HepG2 (cell line): ENCODE measurements at regions not wholly inside any gene's neighbourhood (a gene's known extent, or its start where the extent isn't known, plus 50 kb on each side); places are given as distances from the start of the nearest gene placed in this dataset.
"Not testable (repeated sequence)": the region's sequence is repeated elsewhere in the genome, so short reads cannot be mapped to it uniquely, and the experiment has no call there.

Experiments
- ATF7 ChIP-seq, 2 experiments: fragments of 450-650 bp in 1 of 2; sonication (generic) in 1 of 2; formaldehyde crosslinking in 1 of 2; IDR thresholded peaks; 2 replicates each; pipeline versions ENCODE4 v1.4.0 to v1.6.1; 2016 to 2020; ENCODE audit warnings: antibody characterized with exemption in 1 of 2, mild to moderate bottlenecking in 1 of 2, missing genetic modification reagents in 1 of 2
- EHMT2 ChIP-seq: fragments of 200-600 bp; sonication (generic); IDR thresholded peaks from 2 replicates; pipeline ENCODE4 v1.7.0; 2017; ENCODE audit warnings: antibody characterized with exemption, low read depth, low read length, borderline replicate concordance
- GATAD2A ChIP-seq: IDR thresholded peaks from 2 replicates; pipeline ENCODE4 v1.6.1; 2016
- KDM5A ChIP-seq: fragments of 200-600 bp; sonication (generic); IDR thresholded peaks from 2 replicates; pipeline ENCODE4 v1.7.0; 2018; ENCODE audit warnings: antibody characterized with exemption, mild to moderate bottlenecking, low read length, borderline replicate concordance
- NR2F2 ChIP-seq: IDR thresholded peaks from 2 replicates; pipeline ENCODE4 v1.6.1; 2012; ENCODE audit warnings: low read depth, inconsistent platforms, borderline replicate concordance
- RAD21 ChIP-seq: fragments of 450-650 bp; formaldehyde crosslinking; IDR thresholded peaks from 2 replicates; pipeline ENCODE4 v1.5.0; 2020; ENCODE audit warnings: mild to moderate bottlenecking
- ZNF121 ChIP-seq: sonication (generic); formaldehyde crosslinking; IDR thresholded peaks from 2 replicates; pipeline ENCODE4 v1.5.0; 2020; ENCODE audit warnings: mild to moderate bottlenecking, missing genetic modification reagents
- ZNF263 ChIP-seq: sonication (generic); formaldehyde crosslinking; IDR thresholded peaks from 2 replicates; pipeline ENCODE4 v1.4.0; 2020; ENCODE audit warnings: missing genetic modification reagents
- TF ChIP-seq, protein P1 (sequence below): sonication (generic); formaldehyde crosslinking; IDR thresholded peaks from 2 replicates; pipeline ENCODE4 v1.5.1; 2020; ENCODE audit warnings: mild to moderate bottlenecking, missing genetic modification reagents, borderline replicate concordance
- TF ChIP-seq, protein P2 (sequence below): sonication (generic); formaldehyde crosslinking; IDR thresholded peaks from 2 replicates; pipeline ENCODE4 v1.4.0; 2020; ENCODE audit warnings: missing genetic modification reagents
- TF ChIP-seq, protein P3 (sequence below): sonication (generic); formaldehyde crosslinking; IDR thresholded peaks from 2 replicates; pipeline ENCODE4 v1.4.0; 2020; ENCODE audit warnings: missing genetic modification reagents
- TF ChIP-seq, protein P4 (sequence below): sonication (generic); formaldehyde crosslinking; IDR thresholded peaks from 2 replicates; pipeline ENCODE4 v1.4.0; 2020; ENCODE audit warnings: mild to moderate bottlenecking, missing genetic modification reagents, borderline replicate concordance
- TF ChIP-seq, protein P5 (sequence below): sonication (generic); formaldehyde crosslinking; IDR thresholded peaks from 2 replicates; pipeline ENCODE4 v1.4.0; 2020; ENCODE audit warnings: missing genetic modification reagents
- TF ChIP-seq, protein P6 (sequence below): sonication (generic); formaldehyde crosslinking; IDR thresholded peaks from 2 replicates; pipeline ENCODE4 v1.5.0; 2020; ENCODE audit warnings: mild to moderate bottlenecking, missing genetic modification reagents, moderate library complexity

DNA sequence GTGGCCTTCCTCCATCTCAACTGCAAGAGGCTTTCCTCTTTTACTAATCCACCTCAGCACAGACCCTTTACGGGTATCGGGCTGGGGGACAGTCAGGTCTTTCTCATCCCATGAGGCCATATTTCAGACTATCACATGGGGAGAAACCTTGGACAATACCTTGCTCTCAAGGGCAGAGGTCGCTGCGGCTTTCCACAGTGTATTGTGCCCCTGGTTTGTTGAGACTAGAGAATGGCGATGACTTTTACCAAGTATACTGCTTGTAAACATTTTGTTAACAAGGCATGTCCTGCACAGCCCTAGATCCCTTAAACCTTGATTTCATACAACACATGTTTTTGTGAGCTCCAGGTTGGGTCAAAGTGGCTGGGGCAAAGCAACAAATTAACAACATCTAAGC is 220.2 kb downstream of the ADRA2C start:
- TF ChIP-seq ZNF263 (CRISPR knock-in tag); ZNF121 (CRISPR knock-in tag); EHMT2; ATF7 (IDR thresholded peaks at IDR 0.05); ATF7 (CRISPR knock-in tag; IDR thresholded peaks at IDR 0.05); KDM5A; GATAD2A (CRISPR knock-in tag); NR2F2: not testable (repeated sequence)
- TF ChIP-seq, protein P1, sequence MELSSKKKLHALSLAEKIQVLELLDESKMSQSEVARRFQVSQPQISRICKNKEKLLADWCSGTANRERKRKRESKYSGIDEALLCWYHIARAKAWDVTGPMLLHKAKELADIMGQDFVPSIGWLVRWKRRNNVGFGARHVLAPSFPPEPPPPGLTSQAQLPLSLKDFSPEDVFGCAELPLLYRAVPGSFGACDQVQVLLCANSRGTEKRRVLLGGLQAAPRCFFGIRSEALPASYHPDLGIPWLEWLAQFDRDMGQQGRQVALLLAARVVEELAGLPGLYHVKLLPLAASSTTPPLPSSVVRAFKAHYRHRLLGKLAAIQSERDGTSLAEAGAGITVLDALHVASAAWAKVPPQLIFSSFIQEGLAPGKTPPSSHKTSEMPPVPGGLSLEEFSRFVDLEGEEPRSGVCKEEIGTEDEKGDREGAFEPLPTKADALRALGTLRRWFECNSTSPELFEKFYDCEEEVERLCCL (CRISPR knock-in tag), result not testable (repeated sequence)
- TF ChIP-seq, protein P2, sequence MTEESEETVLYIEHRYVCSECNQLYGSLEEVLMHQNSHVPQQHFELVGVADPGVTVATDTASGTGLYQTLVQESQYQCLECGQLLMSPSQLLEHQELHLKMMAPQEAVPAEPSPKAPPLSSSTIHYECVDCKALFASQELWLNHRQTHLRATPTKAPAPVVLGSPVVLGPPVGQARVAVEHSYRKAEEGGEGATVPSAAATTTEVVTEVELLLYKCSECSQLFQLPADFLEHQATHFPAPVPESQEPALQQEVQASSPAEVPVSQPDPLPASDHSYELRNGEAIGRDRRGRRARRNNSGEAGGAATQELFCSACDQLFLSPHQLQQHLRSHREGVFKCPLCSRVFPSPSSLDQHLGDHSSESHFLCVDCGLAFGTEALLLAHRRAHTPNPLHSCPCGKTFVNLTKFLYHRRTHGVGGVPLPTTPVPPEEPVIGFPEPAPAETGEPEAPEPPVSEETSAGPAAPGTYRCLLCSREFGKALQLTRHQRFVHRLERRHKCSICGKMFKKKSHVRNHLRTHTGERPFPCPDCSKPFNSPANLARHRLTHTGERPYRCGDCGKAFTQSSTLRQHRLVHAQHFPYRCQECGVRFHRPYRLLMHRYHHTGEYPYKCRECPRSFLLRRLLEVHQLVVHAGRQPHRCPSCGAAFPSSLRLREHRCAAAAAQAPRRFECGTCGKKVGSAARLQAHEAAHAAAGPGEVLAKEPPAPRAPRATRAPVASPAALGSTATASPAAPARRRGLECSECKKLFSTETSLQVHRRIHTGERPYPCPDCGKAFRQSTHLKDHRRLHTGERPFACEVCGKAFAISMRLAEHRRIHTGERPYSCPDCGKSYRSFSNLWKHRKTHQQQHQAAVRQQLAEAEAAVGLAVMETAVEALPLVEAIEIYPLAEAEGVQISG (CRISPR knock-in tag), result not testable (repeated sequence)
- TF ChIP-seq, protein P3, sequence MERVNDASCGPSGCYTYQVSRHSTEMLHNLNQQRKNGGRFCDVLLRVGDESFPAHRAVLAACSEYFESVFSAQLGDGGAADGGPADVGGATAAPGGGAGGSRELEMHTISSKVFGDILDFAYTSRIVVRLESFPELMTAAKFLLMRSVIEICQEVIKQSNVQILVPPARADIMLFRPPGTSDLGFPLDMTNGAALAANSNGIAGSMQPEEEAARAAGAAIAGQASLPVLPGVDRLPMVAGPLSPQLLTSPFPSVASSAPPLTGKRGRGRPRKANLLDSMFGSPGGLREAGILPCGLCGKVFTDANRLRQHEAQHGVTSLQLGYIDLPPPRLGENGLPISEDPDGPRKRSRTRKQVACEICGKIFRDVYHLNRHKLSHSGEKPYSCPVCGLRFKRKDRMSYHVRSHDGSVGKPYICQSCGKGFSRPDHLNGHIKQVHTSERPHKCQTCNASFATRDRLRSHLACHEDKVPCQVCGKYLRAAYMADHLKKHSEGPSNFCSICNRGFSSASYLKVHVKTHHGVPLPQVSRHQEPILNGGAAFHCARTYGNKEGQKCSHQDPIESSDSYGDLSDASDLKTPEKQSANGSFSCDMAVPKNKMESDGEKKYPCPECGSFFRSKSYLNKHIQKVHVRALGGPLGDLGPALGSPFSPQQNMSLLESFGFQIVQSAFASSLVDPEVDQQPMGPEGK, result not testable (repeated sequence)
- TF ChIP-seq, protein P4, sequence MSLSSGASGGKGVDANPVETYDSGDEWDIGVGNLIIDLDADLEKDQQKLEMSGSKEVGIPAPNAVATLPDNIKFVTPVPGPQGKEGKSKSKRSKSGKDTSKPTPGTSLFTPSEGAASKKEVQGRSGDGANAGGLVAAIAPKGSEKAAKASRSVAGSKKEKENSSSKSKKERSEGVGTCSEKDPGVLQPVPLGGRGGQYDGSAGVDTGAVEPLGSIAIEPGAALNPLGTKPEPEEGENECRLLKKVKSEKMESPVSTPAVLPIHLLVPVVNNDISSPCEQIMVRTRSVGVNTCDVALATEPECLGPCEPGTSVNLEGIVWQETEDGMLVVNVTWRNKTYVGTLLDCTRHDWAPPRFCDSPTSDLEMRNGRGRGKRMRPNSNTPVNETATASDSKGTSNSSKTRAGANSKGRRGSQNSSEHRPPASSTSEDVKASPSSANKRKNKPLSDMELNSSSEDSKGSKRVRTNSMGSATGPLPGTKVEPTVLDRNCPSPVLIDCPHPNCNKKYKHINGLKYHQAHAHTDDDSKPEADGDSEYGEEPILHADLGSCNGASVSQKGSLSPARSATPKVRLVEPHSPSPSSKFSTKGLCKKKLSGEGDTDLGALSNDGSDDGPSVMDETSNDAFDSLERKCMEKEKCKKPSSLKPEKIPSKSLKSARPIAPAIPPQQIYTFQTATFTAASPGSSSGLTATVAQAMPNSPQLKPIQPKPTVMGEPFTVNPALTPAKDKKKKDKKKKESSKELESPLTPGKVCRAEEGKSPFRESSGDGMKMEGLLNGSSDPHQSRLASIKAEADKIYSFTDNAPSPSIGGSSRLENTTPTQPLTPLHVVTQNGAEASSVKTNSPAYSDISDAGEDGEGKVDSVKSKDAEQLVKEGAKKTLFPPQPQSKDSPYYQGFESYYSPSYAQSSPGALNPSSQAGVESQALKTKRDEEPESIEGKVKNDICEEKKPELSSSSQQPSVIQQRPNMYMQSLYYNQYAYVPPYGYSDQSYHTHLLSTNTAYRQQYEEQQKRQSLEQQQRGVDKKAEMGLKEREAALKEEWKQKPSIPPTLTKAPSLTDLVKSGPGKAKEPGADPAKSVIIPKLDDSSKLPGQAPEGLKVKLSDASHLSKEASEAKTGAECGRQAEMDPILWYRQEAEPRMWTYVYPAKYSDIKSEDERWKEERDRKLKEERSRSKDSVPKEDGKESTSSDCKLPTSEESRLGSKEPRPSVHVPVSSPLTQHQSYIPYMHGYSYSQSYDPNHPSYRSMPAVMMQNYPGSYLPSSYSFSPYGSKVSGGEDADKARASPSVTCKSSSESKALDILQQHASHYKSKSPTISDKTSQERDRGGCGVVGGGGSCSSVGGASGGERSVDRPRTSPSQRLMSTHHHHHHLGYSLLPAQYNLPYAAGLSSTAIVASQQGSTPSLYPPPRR, result not testable (repeated sequence)
- TF ChIP-seq, protein P5, sequence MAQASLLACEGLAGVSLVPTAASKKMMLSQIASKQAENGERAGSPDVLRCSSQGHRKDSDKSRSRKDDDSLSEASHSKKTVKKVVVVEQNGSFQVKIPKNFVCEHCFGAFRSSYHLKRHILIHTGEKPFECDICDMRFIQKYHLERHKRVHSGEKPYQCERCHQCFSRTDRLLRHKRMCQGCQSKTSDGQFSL (CRISPR knock-in tag), result not testable (repeated sequence)
- TF ChIP-seq RAD21, result 0 out of 2 replicates have a peak, but pooled peaks have one; percentile 38
- TF ChIP-seq, protein P6, sequence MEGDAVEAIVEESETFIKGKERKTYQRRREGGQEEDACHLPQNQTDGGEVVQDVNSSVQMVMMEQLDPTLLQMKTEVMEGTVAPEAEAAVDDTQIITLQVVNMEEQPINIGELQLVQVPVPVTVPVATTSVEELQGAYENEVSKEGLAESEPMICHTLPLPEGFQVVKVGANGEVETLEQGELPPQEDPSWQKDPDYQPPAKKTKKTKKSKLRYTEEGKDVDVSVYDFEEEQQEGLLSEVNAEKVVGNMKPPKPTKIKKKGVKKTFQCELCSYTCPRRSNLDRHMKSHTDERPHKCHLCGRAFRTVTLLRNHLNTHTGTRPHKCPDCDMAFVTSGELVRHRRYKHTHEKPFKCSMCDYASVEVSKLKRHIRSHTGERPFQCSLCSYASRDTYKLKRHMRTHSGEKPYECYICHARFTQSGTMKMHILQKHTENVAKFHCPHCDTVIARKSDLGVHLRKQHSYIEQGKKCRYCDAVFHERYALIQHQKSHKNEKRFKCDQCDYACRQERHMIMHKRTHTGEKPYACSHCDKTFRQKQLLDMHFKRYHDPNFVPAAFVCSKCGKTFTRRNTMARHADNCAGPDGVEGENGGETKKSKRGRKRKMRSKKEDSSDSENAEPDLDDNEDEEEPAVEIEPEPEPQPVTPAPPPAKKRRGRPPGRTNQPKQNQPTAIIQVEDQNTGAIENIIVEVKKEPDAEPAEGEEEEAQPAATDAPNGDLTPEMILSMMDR (CRISPR knock-in tag), result peak; percentile 44; the same call in 1 of the 2 replicates
